GM12801 (cell line): ENCODE measurements at regions not wholly inside any gene's neighbourhood (a gene's known extent, or its start where the extent isn't known, plus 50 kb on each side); places are given as distances from the start of the nearest gene placed in this dataset.

Experiments used
- CTCF ChIP-seq: IDR thresholded peaks from one replicate; pipeline ENCODE4 v1.5.1; 2011; ENCODE audit warnings: control low read depth; ENCODE audit not compliant: insufficient read length; ENCODE audit errors: extremely low read depth

- no peak for TF ChIP-seq CTCF
Measured at GRCh38 chr5:155211764-155212163, 198.2 kb downstream of the KIF4B start.

GRCh38 chr5:155222393-155222792, 208.8 kb downstream of the KIF4B start:
- no peak for TF ChIP-seq CTCF

- no peak for TF ChIP-seq CTCF
Measured at GRCh38 chr5:155229135-155229534, 215.6 kb downstream of the KIF4B start.

- TF ChIP-seq CTCF: no peak
Measured at GRCh38 chr5:155239803-155240202, 226.2 kb downstream of the KIF4B start.

GRCh38 chr5:155250596-155250995, 237.0 kb downstream of the KIF4B start:
- no peak for TF ChIP-seq CTCF

- TF ChIP-seq CTCF: no peak
Measured at GRCh38 chr5:155252025-155252424, 238.5 kb downstream of the KIF4B start.

- TF ChIP-seq CTCF: no peak
Measured at GRCh38 chr5:155252717-155253116, 239.2 kb downstream of the KIF4B start.

- no peak for TF ChIP-seq CTCF
Measured at GRCh38 chr5:155254399-155254798, 240.8 kb downstream of the KIF4B start.
